Fibroblast of peridontal ligament (primary cell): ENCODE measurements at regions not wholly inside any gene's neighbourhood (a gene's known extent, or its start where the extent isn't known, plus 50 kb on each side); places are given as distances from the start of the nearest gene placed in this dataset.

Experiments
- DNase-seq: peaks from one replicate; pipeline ENCODE4 v3.0.0-alpha.2; 2010; ENCODE audit errors: extremely low read depth

DNA sequence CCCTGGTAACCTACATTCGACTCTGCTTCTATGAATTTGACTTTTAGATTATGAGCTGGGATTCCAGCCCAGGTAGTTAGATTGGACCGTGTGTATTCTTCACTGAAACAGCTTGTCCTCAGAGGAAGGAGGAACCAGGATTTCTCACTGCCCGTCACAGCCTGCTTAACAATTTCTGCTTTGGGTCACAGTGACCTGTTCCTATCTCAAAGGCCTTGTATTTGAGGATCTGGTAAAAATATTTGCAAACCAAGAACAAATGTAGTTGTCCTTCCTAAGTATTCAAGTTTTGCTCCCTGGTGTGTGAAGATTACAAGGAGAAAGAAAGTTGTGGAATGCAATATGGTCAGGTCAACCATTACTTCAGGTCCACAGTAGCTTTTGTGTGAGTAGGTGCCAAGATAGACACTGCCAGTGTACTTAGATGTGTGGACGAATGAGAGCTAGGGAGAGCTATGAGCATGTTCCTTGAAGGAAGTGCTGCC, 55.1 kb downstream of the KIF4B start:
- DNase-seq = no peak

DNA sequence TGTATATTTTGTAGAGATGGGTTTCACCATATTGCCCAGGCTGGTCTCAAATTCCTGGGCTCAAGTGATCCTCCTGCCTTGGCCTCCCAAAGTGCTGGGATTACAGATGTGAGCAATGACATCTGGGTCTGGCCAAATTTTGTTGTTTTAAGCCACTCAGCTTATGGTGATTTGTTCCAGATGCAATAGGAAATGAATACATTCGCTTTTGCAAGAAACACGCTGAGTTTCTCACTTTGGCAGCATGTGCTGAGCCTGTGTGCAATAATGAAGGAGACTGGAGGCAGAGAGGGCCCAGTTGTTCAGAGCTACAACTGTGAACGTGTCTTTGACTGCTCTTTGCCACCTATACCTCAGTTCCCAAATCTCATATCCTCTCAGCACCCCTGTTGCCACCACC, 56.4 kb downstream of the KIF4B start:
- DNase-seq = peak; percentile 9

- no peak for DNase-seq
Observed at GRCh38 chr5:155070781-155071180, 57.2 kb downstream of the KIF4B start.

DNA sequence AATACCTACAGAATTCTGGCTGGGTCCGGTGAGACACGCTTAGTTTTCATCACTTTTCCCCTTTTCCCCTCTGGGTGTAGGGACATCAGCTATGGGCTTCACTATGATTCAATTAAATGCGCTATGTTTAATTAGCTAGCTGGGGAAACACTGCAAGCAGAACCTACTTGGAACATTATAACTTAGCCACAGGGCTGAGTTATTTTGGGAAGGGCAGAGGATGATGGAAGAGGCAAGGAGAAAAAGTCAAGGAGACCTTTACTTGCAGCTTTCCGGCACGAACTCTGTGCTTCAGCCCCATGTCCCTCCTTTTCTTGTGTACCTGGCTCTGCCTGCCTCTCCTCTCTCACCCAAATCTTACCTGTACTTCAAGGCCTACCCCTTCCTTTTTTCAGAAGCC, 62.8 kb downstream of the KIF4B start:
- DNase-seq = no peak

GRCh38 chr5:155079698-155080097, 66.1 kb downstream of the KIF4B start:
- no peak for DNase-seq

DNA sequence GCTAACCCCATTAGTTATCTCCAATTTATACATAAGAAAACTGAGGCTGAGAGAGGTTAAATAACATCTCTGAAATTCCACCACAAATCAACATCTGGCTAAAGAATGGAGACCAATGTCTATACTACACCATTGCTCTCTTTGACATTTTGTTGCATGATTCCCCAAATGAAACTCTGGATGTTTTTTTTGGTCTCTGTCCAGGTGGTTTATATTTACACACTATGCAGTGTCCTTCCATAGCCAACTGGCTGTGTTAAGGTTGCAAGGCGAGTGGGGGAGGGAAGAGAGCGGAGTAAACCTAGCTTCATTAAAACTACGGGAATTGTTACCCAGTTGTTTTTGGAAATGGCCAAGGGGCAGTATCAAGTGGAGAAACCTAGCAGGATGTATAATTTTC, 67.2 kb downstream of the KIF4B start:
- DNase-seq = peak; percentile 18

- DNase-seq = no peak
Observed at GRCh38 chr5:155081618-155082017, 68.1 kb downstream of the KIF4B start.

DNA sequence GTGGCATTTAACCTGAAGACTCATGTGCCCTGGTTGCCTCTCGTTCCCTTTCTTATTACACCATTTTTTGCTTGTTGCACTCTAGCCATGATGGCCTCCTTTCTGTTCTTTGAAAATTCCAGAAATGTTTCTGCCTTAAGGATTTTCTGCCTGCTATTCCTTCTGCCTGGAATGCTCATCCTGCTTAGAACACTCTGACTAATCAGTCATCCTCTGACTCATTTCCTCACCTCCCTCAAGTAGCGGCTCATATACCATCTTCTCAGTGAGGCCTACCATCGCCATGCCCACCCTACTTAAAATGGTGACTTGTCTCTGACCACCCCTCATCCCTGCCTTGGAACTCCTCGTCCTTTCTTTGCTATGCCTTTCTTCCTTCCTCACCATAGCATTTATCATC, 68.8 kb downstream of the KIF4B start:
- peak; percentile 35 for DNase-seq

DNA sequence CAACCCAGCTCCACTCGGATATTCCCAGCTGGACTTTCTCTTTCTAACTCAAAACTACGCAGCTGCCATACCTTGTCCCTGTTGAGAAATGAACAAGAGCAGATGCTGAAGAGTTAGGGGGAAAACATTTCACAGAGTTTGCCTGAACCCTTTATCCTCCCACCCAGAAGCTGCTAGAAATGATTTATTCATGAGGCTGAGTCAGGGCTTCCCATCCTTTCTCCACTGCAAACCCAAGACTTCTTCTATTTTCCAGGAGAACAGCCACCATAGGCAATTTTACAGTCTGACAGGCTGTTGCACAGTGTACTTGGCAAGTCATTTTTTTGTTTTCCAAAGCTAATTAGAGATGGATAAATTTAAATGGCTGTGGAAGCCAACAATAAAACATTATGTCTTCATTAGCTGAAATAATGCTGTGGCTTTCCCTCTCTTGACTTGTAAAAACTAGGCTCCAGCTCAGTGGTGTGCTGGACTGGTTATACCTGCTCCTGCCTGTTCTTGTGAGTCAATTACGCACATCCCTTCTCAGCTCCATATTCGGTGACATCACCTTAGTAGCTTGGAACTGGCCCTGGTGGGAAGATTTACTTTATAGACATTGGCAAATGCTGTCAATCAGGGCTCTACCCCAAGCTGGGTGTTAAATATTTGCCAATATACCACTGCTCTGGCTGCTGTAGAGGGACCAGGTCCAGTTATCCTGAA, 71.9 kb downstream of the KIF4B start:
- no peak for DNase-seq

- no peak for DNase-seq
Observed at GRCh38 chr5:155087036-155087435, 73.5 kb downstream of the KIF4B start.

DNA sequence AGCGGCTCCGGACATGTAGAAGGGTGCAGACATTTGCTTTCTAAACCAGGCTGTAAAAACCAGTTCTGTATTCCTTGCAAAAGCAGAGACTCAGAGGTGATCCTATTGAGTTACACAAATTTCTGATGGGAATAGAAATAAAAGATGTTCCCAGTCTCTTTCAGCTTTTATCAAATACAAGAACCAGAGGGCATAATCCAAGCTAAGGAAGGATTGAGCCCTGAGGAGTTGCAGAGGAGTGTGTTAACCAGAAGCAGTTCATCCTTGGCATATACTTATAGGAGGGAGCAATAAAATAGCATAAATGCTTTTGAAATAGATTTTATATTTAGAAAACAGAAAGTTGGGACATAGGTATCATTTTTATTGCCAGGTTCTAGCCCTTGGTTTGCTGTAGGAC, 75.3 kb downstream of the KIF4B start:
- no peak for DNase-seq

DNA sequence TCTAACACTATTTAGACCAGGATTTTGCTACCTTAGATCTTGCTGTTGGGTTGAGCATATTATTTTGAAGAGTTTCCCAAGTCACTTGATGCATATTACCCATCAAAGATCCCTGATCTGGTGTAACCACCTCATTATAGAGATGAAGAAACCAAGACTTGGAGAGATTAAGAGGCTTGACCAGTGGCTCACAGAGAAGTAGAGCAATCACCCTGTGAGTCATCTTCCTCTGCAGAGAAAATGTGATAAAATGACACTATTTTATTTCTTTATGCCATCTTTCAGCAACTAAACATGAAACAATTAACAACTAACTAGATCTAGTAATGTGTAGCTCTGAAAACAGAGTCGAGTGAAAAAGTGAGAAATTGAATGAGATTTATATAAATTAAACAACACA, 76.1 kb downstream of the KIF4B start:
- no peak for DNase-seq

DNA sequence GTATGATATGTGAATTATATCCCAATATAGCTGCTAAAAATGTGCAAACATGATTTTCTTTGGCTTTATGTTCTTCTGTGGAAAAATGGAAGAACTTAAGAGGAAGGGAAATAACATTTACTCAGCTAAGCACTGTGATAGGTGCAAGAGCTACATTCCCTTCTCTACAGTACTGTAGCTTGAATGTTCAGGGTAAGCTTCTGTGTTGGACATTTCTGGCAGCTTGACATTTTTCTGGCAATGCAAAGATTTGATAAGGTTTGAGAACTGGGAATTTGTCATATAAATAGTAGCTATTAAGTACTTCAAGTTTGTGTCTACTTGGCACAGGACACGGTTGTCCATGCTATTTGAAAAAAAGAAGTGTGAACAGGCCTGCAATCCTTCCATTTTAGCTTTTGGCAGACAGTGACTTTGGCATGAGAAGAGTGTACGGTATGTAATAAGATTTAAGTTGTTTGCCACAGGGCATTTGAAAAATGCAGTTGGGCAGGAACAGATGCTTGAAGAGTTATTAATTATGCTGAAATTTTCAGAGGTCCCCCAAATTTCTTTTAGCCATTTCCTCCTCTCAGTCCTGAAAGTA, 77.6 kb downstream of the KIF4B start:
- peak; percentile 1 for DNase-seq

GRCh38 chr5:155091768-155092717, 78.5 kb downstream of the KIF4B start:
- no peak for DNase-seq

DNA sequence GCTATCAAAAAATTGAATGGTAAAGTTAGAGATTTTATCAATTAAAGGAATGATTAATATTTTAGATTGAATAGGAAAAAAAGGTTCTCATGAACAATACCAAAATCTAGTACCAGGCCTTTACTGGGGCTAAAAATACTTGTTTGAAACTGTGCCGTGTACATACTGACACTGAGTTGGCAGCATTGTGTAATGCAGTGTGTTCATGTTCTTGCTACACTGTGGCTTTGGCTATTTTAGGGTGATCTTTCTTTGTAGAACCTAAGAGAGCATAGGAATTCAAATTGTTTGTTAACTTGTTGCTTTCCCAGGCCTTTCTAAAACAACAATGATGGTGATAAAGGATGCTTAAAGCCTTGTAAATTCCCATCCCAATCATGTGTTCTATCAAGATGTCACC, 80.9 kb downstream of the KIF4B start:
- DNase-seq = no peak

GRCh38 chr5:155097995-155098394, 84.4 kb downstream of the KIF4B start:
- DNase-seq = no peak

- DNase-seq = no peak
Observed at GRCh38 chr5:155098433-155098832, 84.9 kb downstream of the KIF4B start.

DNA sequence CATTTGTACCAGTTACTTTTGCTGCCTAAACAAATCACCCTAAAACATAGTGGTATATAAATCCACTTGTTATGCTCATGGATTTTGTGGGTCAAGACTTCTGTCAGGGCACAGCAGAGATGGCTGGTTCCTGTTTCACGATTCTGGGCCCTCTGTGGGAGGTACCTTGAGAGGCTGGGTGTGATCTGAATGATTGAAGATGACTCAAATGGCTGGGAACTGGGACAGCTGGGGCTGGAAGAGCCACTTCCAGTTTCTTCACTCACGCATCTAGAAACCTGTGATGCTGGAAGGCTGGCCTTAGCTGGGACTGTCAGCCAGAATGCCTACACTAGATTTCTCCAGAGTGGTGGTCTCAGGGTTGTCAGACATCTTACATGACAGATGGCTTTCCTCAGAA, 88.1 kb downstream of the KIF4B start:
- DNase-seq = no peak

DNA sequence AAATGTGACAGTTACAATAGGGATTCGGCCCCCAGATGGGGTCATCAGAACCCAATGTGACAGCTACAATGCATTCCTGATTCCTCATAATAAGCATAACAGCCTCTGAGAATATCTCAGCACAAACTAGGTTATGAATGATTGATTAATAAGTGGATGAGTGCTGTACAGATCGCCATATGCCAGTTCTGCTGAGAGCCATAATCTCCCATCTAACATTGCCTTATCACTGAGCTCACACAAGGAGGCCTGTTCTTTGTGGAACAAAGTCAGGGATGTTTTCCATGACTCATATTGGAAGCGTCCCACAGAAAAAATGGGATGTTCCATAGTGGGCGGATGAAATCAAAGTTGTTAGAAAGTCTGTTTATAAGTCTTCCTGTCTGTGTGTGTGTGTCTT, 89.6 kb downstream of the KIF4B start:
- no peak for DNase-seq

DNA sequence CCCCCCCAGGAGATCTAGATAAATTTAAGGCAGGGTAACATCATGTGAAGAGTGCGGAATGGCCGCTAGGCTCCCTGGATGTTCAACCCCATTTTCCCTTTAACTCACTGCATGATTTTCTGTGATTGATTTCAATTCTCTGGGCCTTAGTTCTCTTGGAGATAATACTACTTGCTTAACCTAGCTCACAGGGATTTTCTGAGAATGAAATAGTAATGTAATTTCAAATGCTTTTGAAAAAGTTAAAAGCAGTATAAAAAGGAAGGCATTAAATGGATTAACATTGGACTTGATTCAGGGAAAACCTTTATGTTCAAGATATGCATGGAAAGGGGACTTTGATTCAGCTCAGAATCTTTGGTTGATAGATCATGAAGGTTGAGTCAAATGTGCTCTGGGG, 90.9 kb downstream of the KIF4B start:
- DNase-seq = no peak

- DNase-seq = no peak
Observed at GRCh38 chr5:155106221-155106620, 92.7 kb downstream of the KIF4B start.

DNA sequence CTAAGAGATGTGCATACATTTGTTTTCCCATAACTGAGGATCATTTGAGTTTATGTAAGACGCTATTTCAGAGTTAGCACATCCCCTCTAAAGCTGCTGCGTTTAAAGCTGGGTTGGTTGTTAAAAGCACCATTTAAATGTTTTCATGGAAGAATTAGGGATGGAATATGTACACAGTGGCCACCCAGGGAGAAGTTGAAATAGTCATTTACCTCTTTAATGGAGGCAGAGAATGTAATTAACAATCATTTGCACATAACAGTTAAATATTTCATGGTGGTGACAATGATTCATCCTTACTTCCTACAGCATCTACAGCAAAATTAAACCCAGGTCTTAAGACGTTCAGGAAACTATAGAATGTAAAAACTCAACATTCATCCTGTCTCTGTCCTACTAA, 100.3 kb downstream of the KIF4B start:
- no peak for DNase-seq

- no peak for DNase-seq
Observed at GRCh38 chr5:155114655-155115054, 101.1 kb downstream of the KIF4B start.
